AG04450 (cell line): ENCODE measurements at regions not wholly inside any gene's neighbourhood (a gene's known extent, or its start where the extent isn't known, plus 50 kb on each side); places are given as distances from the start of the nearest gene placed in this dataset.
A peak's percentile ranks its signal among the peaks of the same experiment; 100 is the strongest.

Source experiments
- CTCF ChIA-PET: fragments of 300-600, 350-600 bp; formaldehyde crosslinking; extraction: SDS; loops from one replicate; lab custom pipeline; 2022; ENCODE audit warnings: antibody characterized with exemption, inconsistent platforms; lab: Charles Lee
- POLR2A ChIA-PET: fragments of 350-600 bp; formaldehyde crosslinking; extraction: SDS; loops from one replicate; lab custom pipeline; 2021; ENCODE audit warnings: antibody characterized with exemption, inconsistent platforms; lab: Yijun Ruan, JAX
- DNase-seq: peaks from one replicate; pipeline ENCODE4 v3.0.0-alpha.2; 2011; ENCODE audit warnings: low read depth, low spot score
- H3K27ac ChIP-seq: one replicate; pipeline ENCODE4 v1.5.1; 2012; ENCODE audit warnings: low read depth, low read length, control low read depth
- H3K27me3 ChIP-seq: one replicate; pipeline ENCODE4 v1.6.0; 2012; ENCODE audit warnings: low read length; ENCODE audit not compliant: control insufficient read depth, insufficient read depth
- H3K4me3 ChIP-seq: 2 replicates; pipeline ENCODE4 v1.5.1; 2011; ENCODE audit warnings: mild to moderate bottlenecking, low read depth, low read length, control low read depth
- H3K9me3 ChIP-seq: 2 replicates; pipeline ENCODE4 v1.5.1; 2012; ENCODE audit warnings: low read length; ENCODE audit not compliant: control insufficient read depth, insufficient read depth
- TF ChIP-seq, protein P1 (sequence below): IDR thresholded peaks from 2 replicates; pipeline ENCODE4 v1.5.1; 2011; ENCODE audit warnings: low read depth, low read length, control low read depth, inconsistent platforms

DNA sequence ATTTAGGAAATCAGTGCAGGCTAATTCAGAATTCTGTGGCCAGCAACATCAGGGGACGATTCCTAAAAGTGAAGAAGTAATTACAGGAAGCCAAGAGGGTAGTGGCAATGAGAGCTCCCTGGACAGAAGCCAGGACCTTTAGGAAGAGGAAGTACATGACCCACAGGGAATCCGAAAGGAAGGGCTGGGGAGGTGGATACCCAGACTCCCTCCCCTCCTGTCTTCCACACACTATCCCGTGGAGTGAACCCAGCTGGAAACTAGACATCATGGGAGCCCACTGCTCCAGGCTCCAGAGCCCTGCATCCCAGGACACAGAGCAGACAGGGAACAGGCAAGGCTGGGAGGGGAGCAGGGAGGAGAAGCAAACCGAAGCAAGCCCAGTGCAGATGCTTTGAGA, 83.0 kb downstream of the SNX5 start:
- peaks cover 29% of the 10 kb centered on the region for H3K9me3 ChIP-seq
- H3K27ac ChIP-seq: no peak overlapping the region
- CTCF ChIA-PET: interaction anchor here (1.5 to 2.3 kb wide), 2 partner anchors 11 to 12 kb away, joined by 6 to 7 read pairs; no protein-coding TSS in a partner anchor
- no peak overlapping the region for H3K4me3 ChIP-seq
- TF ChIP-seq, protein P1, sequence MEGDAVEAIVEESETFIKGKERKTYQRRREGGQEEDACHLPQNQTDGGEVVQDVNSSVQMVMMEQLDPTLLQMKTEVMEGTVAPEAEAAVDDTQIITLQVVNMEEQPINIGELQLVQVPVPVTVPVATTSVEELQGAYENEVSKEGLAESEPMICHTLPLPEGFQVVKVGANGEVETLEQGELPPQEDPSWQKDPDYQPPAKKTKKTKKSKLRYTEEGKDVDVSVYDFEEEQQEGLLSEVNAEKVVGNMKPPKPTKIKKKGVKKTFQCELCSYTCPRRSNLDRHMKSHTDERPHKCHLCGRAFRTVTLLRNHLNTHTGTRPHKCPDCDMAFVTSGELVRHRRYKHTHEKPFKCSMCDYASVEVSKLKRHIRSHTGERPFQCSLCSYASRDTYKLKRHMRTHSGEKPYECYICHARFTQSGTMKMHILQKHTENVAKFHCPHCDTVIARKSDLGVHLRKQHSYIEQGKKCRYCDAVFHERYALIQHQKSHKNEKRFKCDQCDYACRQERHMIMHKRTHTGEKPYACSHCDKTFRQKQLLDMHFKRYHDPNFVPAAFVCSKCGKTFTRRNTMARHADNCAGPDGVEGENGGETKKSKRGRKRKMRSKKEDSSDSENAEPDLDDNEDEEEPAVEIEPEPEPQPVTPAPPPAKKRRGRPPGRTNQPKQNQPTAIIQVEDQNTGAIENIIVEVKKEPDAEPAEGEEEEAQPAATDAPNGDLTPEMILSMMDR: no peak
- H3K27me3 ChIP-seq: no peaks in the 10 kb centered on the region
- no peak for DNase-seq
- POLR2A ChIA-PET: interaction anchor here (1.7 kb wide), 1 partner anchor 203 kb away, joined by 6 read pairs; the partner anchor contains the start of gene RRBP1

DNA sequence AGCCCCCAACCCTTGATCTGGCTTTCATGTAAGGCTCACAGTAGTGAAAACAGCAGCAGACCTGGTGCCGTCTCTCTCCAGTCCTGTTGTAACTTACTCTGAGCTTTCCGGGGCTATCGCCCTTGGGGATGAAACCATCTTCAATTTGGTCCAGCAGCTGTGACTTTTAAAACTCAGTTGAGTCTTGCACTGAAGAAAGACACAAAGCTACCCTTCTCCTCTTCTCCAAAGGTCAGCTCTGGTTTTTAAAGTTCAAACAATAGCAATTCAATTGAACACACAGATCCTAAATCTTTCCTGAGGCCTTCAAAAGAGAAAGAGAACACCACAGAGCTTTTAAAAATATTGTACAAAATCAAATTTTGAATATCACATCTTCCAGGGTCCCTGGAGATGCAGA, 83.5 kb downstream of the SNX5 start:
- Histone ChIP-seq H3K27ac (no peak overlapping the region), H3K4me3 (no peak overlapping the region), H3K27me3 (no peaks in the 10 kb centered on the region), H3K9me3 (peaks cover 24% of the 10 kb centered on the region)
- no peak for DNase-seq
- TF ChIP-seq, protein P1: no peak
- POLR2A ChIA-PET: interaction anchor here (1.7 kb wide), 1 partner anchor 203 kb away, joined by 6 read pairs; the partner anchor contains the start of gene RRBP1
- CTCF ChIA-PET: interaction anchor here (1.5 to 2.3 kb wide), 2 partner anchors 11 to 13 kb away, joined by 6 to 7 read pairs; no protein-coding TSS in a partner anchor

DNA sequence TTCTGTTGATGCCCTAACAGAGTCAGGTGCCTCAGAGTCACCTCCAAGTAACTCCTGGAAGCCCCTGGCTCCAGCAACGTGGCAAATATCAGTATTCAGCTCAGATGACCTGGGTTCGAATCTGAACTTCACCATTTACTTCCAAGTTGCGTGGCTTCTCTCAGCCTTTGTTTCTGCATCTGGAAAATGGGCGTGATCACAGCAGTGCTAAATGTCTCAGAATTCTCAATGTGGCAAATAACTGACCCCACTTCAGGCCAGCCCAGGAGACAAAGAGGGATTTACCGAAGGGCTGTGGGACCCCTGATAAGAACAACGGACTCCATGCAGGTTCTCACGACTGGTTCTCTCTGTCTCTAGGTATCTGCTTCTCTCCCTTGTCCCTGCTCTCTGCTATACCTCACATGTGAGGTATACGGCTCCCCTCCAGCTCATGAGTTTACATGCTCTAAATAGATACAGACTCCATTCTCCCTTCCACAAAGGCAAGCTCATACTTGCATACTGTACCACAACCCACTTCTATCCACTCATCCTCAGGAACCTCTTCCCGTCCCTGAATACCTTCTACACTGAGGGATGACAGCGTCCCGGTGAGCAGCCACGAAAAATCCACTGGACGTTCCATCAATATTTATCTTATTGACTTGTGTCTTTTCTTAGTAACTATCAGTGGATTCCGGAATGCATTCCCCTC, 84.1 kb downstream of the SNX5 start:
- no peak overlapping the region for H3K4me3 ChIP-seq
- TF ChIP-seq, protein P1: no peak
- ChIA-PET CTCF (interaction anchor here (2.1 to 2.3 kb wide), 2 partner anchors 10 to 13 kb away, joined by 5 to 6 read pairs; no protein-coding TSS in a partner anchor), POLR2A (interaction anchor here (1.7 kb wide), 1 partner anchor 202 kb away, joined by 6 read pairs; the partner anchor contains the start of gene RRBP1)
- H3K27ac ChIP-seq: no peak overlapping the region
- H3K27me3 ChIP-seq: no peaks in the 10 kb centered on the region
- DNase-seq: no peak
- peaks cover 20% of the 10 kb centered on the region for H3K9me3 ChIP-seq

DNA sequence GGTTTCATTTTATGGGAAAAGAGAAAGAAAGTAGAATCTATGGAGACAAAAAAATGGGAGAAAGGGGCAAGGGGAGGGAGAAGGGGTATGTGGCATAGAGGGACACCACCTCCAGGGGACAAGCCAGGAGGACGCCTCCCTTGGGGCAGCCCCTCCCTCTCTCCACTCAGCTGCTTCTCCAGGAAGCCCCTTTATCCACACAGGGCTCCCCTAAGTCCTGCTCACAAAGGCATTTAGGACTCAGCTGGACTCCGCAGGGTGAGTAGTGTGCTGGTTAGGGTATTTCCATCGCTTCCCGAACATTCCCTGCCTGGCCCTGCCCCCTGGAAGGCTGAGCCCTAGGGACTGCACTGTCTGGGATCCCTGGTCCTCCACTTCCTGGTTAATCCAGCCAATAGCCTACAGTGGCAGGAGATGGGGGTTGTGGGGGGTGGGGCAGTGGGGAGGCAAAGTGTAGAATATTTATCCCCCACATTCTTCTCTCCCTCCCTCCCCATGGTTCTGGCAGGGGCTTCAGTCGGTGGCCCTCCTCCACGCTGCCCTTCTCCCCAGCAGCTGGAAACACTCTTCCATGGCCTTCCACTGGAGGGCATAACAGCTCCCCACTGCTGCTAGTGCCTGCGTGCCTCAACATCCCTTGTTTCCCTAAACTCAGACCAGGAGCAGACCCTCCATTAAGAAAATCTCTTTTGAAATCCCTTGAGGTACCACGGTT, 84.8 kb downstream of the SNX5 start:
- TF ChIP-seq, protein P1: 0 out of 2 replicates have a peak, but pooled peaks have one; percentile 9
- CTCF ChIA-PET: interaction anchor here (2.1 to 2.3 kb wide), 2 partner anchors 9 to 14 kb away, joined by 5 to 6 read pairs; no protein-coding TSS in a partner anchor
- no peak for DNase-seq
- Histone ChIP-seq H3K4me3 (no peak overlapping the region), H3K9me3 (peaks cover 14% of the 10 kb centered on the region), H3K27me3 (no peaks in the 10 kb centered on the region), H3K27ac (no peak overlapping the region)
- POLR2A ChIA-PET: no interaction called here
